ENCODE measurements at regions not wholly inside any gene's neighbourhood (a gene's known extent, or its start where the extent isn't known, plus 50 kb on each side); places are given as distances from the start of the nearest gene placed in this dataset.

GRCh38 chr4:138867404-138867803 is 148.2 kb upstream of the NOCT start:
- TF ChIP-seq POLR2A (IDR thresholded peaks at IDR 0.05) (no peak), CTCF (IDR thresholded peaks at IDR 0.05) (no peak)

Data from uterus (tissue), 2 donors.